SK-N-SH (cell line): ENCODE measurements at regions not wholly inside any gene's neighbourhood (a gene's known extent, or its start where the extent isn't known, plus 50 kb on each side); places are given as distances from the start of the nearest gene placed in this dataset.

ENCODE experiments used
- CTCF ChIA-PET: fragments of 300-600, 350-600 bp; formaldehyde crosslinking; extraction: SDS; loops from one replicate; lab custom pipeline; 2021; lab: Yijun Ruan, JAX
- POLR2A ChIA-PET: fragments of 350-600 bp; sonication (Branson Sonifier 250); formaldehyde crosslinking; extraction: SDS; loops from one replicate; lab custom pipeline; 2020; ENCODE audit warnings: antibody characterized with exemption, inconsistent platforms; lab: Yijun Ruan, JAX
- DNase-seq: peaks from one replicate; pipeline ENCODE4 v3.0.0; 2012
- H2AFZ ChIP-seq: fragments of 200-600 bp; sonication (generic); 2 replicates; pipeline ENCODE4 v1.8.1; 2016; ENCODE audit warnings: antibody characterized with exemption, mild to moderate bottlenecking, low read depth
- H3F3A ChIP-seq: fragments of 200-600 bp; sonication (generic); replicated peaks from 2 replicates; pipeline ENCODE3; 2016; ENCODE audit warnings: antibody characterized with exemption, mild to moderate bottlenecking; ENCODE audit not compliant: insufficient read depth
- H3K27ac ChIP-seq, 2 experiments: fragments of 200-500 bp in 1 of 2; fragments of 200-600 bp in 1 of 2; sonication (Bioruptor generic) in 1 of 2; sonication (generic), shearing (Covaris generic) in 1 of 2; 2 replicates each; pipeline versions ENCODE4 v1.5.1 to v1.6.1; 2014 to 2016; ENCODE audit warnings: low read depth in 2 of 2, inconsistent platforms in 1 of 2, low read length in 1 of 2, mild to moderate bottlenecking in 1 of 2, mixed read lengths in 1 of 2
- H3K27me3 ChIP-seq: fragments of 200-600 bp; sonication (generic), shearing (Covaris generic); 2 replicates; pipeline ENCODE4 v1.6.1; 2016; ENCODE audit warnings: mixed run types; ENCODE audit not compliant: insufficient read depth
- H3K36me3 ChIP-seq, 2 experiments: fragments of 200-500 bp in 1 of 2; fragments of 200-600 bp in 1 of 2; sonication (Bioruptor generic) in 1 of 2; sonication (generic) in 1 of 2; replicated peaks in 1 of 2; 2 replicates each; pipeline versions ENCODE3 to v1.5.1; 2014 to 2016; ENCODE audit warnings: low read length in 1 of 2, mild to moderate bottlenecking in 1 of 2; ENCODE audit not compliant: insufficient read depth in 2 of 2, control insufficient read depth in 1 of 2
- H3K4me1 ChIP-seq, 2 experiments: fragments of 200-500 bp in 1 of 2; fragments of 200-600 bp in 1 of 2; sonication (Bioruptor generic) in 1 of 2; sonication (generic), shearing (Covaris generic) in 1 of 2; 2 replicates each; pipeline versions ENCODE4 v1.5.1 to v1.6.1; 2014 to 2016; ENCODE audit warnings: low read depth in 1 of 2, low read length in 1 of 2, mixed run types in 1 of 2; ENCODE audit not compliant: insufficient read depth in 2 of 2, control insufficient read depth in 1 of 2
- H3K4me2 ChIP-seq: fragments of 200-600 bp; sonication (generic), shearing (Covaris generic); 2 replicates; pipeline ENCODE4 v1.6.1; 2017; ENCODE audit warnings: mixed run types
- H3K4me3 ChIP-seq, 2 experiments: fragments of 200-500 bp in 1 of 2; fragments of 200-600 bp in 1 of 2; sonication (Bioruptor generic) in 1 of 2; sonication (generic), shearing (Covaris generic) in 1 of 2; 2 replicates each; pipeline versions ENCODE4 v1.5.1 to v1.8.1; 2014 to 2016; ENCODE audit warnings: low read depth in 2 of 2, inconsistent platforms in 1 of 2, low read length in 1 of 2, mild to moderate bottlenecking in 1 of 2, mixed read lengths in 1 of 2, moderate library complexity in 1 of 2
- H3K79me2 ChIP-seq: fragments of 200-600 bp; sonication (generic); 2 replicates; pipeline ENCODE4 v1.8.1; 2017; ENCODE audit warnings: mild to moderate bottlenecking; ENCODE audit not compliant: insufficient read depth
- H3K9ac ChIP-seq: fragments of 200-600 bp; sonication (generic); 2 replicates; pipeline ENCODE4 v1.6.1; 2017; ENCODE audit warnings: mixed run types
- H3K9me2 ChIP-seq: fragments of 200-600 bp; sonication (generic); 2 replicates; pipeline ENCODE4 v1.6.1; 2017; ENCODE audit warnings: mixed run types
- H3K9me3 ChIP-seq: fragments of 200-600 bp; sonication (generic); 2 replicates; pipeline ENCODE4 v1.6.1; 2017; ENCODE audit warnings: mixed run types, mild to moderate bottlenecking, moderate library complexity
- H4K20me1 ChIP-seq: fragments of 200-600 bp; sonication (generic); 2 replicates; pipeline ENCODE4 v1.6.1; 2017; ENCODE audit warnings: mild to moderate bottlenecking, mixed run types; ENCODE audit not compliant: insufficient read depth
- CHD2 ChIP-seq: fragments of 150-350 bp; IDR thresholded peaks from 2 replicates; pipeline ENCODE4 v1.6.1; 2018; ENCODE audit warnings: low read length; ENCODE audit not compliant: partially characterized antibody
- EZH2phosphoT487 ChIP-seq: fragments of 200-600 bp; sonication (generic); IDR thresholded peaks from 2 replicates; pipeline ENCODE4 v1.6.1; 2017; ENCODE audit warnings: low read depth, mixed run types, mild to moderate bottlenecking, antibody characterized with exemption, moderate library complexity, borderline replicate concordance
- FOXJ3 ChIP-seq: sonication (generic); formaldehyde crosslinking; IDR thresholded peaks from 2 replicates; pipeline ENCODE4 v1.5.1; 2020; ENCODE audit warnings: mild to moderate bottlenecking, missing genetic modification reagents
- FOXM1 ChIP-seq: IDR thresholded peaks from 2 replicates; pipeline ENCODE4 v1.4.0; 2012; ENCODE audit warnings: low read depth, mild to moderate bottlenecking
- GATA2 ChIP-seq: sonication (generic); formaldehyde crosslinking; IDR thresholded peaks from 2 replicates; pipeline ENCODE4 v1.5.0; 2020; ENCODE audit warnings: mild to moderate bottlenecking, missing genetic modification reagents
- JUND ChIP-seq: IDR thresholded peaks from 2 replicates; pipeline ENCODE4 v1.4.0; 2012
- NFIC ChIP-seq: IDR thresholded peaks from 2 replicates; pipeline ENCODE4 v1.4.0; 2012; ENCODE audit warnings: borderline replicate concordance
- NRF1 ChIP-seq: IDR thresholded peaks from 2 replicates; pipeline ENCODE4 v1.6.1; 2012; ENCODE audit warnings: low read depth, mild to moderate bottlenecking, low read length
- POLR2AphosphoS5 ChIP-seq: IDR thresholded peaks from 2 replicates; pipeline ENCODE4 v1.6.1; 2012; ENCODE audit warnings: low read depth, low read length
- RCOR1 ChIP-seq: fragments of 150-350 bp; IDR thresholded peaks from 2 replicates; pipeline ENCODE4 v1.6.1; 2017; ENCODE audit warnings: antibody characterized with exemption, low read length
- REST ChIP-seq: IDR thresholded peaks from 2 replicates; pipeline ENCODE4 v1.6.1; 2012; ENCODE audit warnings: mild to moderate bottlenecking, low read depth, low read length, moderate library complexity
- RFX5 ChIP-seq: IDR thresholded peaks from 2 replicates; pipeline ENCODE4 v1.6.1; 2012; ENCODE audit warnings: mild to moderate bottlenecking, improper control_type of control experiment, low read length
- RXRA ChIP-seq: IDR thresholded peaks from 2 replicates; pipeline ENCODE4 v1.4.0; 2012; ENCODE audit warnings: low read depth, mild to moderate bottlenecking, borderline replicate concordance
- SMC3 ChIP-seq: IDR thresholded peaks from 2 replicates; pipeline ENCODE4 v1.6.1; 2012; ENCODE audit warnings: low read depth, low read length, improper control_type of control experiment
- TAF1 ChIP-seq: IDR thresholded peaks from 2 replicates; pipeline ENCODE4 v1.6.1; 2012; ENCODE audit warnings: low read depth, mild to moderate bottlenecking, low read length, moderate library complexity, borderline replicate concordance
- WGBS: methylation state at CpG from one replicate; pipeline ENCODE4 v1.1.6; 2017; ENCODE audit warnings: low lambda C conversion rate; 5-methylcytosine and 5-hydroxymethylcytosine counted together
- TF ChIP-seq, protein P1 (sequence below): IDR thresholded peaks from 2 replicates; pipeline ENCODE4 v1.4.0; 2012; ENCODE audit warnings: low read depth, borderline replicate concordance
- TF ChIP-seq, protein P2 (sequence below): IDR thresholded peaks from 2 replicates; pipeline ENCODE4; 2012
- TF ChIP-seq, protein P3 (sequence below): fragments of 200-600 bp; sonication (generic); IDR thresholded peaks from 2 replicates; pipeline ENCODE4 v1.6.1; 2017; ENCODE audit warnings: antibody characterized with exemption, mild to moderate bottlenecking, moderate library complexity

DNA sequence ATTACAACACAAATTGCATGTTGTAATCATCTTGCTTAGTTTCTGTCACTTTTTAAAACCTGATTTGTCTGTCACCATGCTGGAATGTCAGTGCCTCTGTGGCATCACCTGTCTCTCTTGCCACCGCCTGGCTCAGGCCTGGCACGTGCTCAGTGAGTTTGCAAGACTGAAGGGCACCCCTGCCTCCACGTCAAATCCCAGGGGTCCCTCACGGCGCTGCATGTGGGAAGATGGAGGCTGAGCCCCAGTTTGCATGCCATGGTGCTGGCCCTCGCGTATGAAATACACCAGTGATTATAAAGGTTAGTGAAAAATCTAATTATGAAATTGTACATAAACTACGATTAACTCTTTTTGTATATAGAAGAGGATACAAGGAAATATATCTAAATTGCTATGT lies 51.9 kb upstream of the VIPR2 start:
- DNase-seq: no peak
- no peak overlapping the region for H3K9ac ChIP-seq

GRCh38 chr7:159195946-159196345 lies 51.3 kb upstream of the VIPR2 start:
- no peaks in the 10 kb centered on the region for H3K27me3 ChIP-seq
- 37% methylated on average over 5 of the region's 5 CpGs for WGBS
- no peaks in the 10 kb centered on the region for H3K9me3 ChIP-seq
- H3K27ac ChIP-seq: no peak overlapping the region
- POLR2A ChIA-PET: no interaction called here
- no peak for DNase-seq
- TF ChIP-seq, protein P1, sequence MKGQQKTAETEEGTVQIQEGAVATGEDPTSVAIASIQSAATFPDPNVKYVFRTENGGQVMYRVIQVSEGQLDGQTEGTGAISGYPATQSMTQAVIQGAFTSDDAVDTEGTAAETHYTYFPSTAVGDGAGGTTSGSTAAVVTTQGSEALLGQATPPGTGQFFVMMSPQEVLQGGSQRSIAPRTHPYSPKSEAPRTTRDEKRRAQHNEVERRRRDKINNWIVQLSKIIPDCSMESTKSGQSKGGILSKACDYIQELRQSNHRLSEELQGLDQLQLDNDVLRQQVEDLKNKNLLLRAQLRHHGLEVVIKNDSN: no peak
- TF ChIP-seq RFX5 (no peak), FOXJ3 (no peak), RCOR1 (no peak), NRF1 (no peak), TAF1 (no peak), EZH2phosphoT487 (no peak), NFIC (no peak), RXRA (no peak), REST (no peak), CHD2 (no peak), FOXM1 (no peak), POLR2AphosphoS5 (no peak), JUND (no peak)
- TF ChIP-seq, protein P2, sequence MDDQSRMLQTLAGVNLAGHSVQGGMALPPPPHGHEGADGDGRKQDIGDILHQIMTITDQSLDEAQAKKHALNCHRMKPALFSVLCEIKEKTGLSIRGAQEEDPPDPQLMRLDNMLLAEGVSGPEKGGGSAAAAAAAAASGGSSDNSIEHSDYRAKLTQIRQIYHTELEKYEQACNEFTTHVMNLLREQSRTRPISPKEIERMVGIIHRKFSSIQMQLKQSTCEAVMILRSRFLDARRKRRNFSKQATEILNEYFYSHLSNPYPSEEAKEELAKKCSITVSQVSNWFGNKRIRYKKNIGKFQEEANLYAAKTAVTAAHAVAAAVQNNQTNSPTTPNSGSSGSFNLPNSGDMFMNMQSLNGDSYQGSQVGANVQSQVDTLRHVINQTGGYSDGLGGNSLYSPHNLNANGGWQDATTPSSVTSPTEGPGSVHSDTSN: no peak
- TF ChIP-seq, protein P3, sequence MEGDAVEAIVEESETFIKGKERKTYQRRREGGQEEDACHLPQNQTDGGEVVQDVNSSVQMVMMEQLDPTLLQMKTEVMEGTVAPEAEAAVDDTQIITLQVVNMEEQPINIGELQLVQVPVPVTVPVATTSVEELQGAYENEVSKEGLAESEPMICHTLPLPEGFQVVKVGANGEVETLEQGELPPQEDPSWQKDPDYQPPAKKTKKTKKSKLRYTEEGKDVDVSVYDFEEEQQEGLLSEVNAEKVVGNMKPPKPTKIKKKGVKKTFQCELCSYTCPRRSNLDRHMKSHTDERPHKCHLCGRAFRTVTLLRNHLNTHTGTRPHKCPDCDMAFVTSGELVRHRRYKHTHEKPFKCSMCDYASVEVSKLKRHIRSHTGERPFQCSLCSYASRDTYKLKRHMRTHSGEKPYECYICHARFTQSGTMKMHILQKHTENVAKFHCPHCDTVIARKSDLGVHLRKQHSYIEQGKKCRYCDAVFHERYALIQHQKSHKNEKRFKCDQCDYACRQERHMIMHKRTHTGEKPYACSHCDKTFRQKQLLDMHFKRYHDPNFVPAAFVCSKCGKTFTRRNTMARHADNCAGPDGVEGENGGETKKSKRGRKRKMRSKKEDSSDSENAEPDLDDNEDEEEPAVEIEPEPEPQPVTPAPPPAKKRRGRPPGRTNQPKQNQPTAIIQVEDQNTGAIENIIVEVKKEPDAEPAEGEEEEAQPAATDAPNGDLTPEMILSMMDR: no peak
- TF ChIP-seq, all 33 proteins: peak for 0
- no peaks in the 10 kb centered on the region for H4K20me1 ChIP-seq
- no peak overlapping the region for H3K4me2 ChIP-seq
- CTCF ChIA-PET: no interaction called here
- H3K36me3 ChIP-seq: no peaks in the 10 kb centered on the region
- no peaks in the 10 kb centered on the region for H3F3A ChIP-seq
- H2AFZ ChIP-seq: no peak overlapping the region
- H3K9ac ChIP-seq: no peak overlapping the region
- peaks cover 0 to 11% of the 10 kb centered on the region in 2 experiments; a peak in 2 of 4 replicates for H3K4me1 ChIP-seq
- no peaks in the 10 kb centered on the region for H3K9me2 ChIP-seq
- no peak overlapping the region for H3K4me3 ChIP-seq
- no peaks in the 10 kb centered on the region for H3K79me2 ChIP-seq

More for the DNA sequence above, 51.9 kb upstream of the VIPR2 start:
- Histone ChIP-seq H3K4me1 (peaks cover 0 to 5% of the 10 kb centered on the region in 2 experiments; a peak in 2 of 4 replicates), H3K9me3 (0 out of 2 replicates have a peak, but pooled peaks cover 3% of the 10 kb centered on the region), H3K9me2 (no peaks in the 10 kb centered on the region), H4K20me1 (no peaks in the 10 kb centered on the region), H3F3A (no peaks in the 10 kb centered on the region), H2AFZ (no peak overlapping the region), H3K4me2 (no peak overlapping the region)
- TF ChIP-seq FOXJ3 (no peak), RCOR1 (no peak), GATA2 (CRISPR knock-in tag) (no peak), SMC3 (no peak)
- TF ChIP-seq, all 33 proteins: peak for 0
- ChIA-PET POLR2A (no interaction called here), CTCF (no interaction called here)
- no peak overlapping the region for H3K27ac ChIP-seq
- 38% methylated on average over 8 of the region's 8 CpGs for WGBS
- no peaks in the 10 kb centered on the region for H3K36me3 ChIP-seq
- H3K27me3 ChIP-seq: no peaks in the 10 kb centered on the region
- no peaks in the 10 kb centered on the region for H3K79me2 ChIP-seq
- no peak overlapping the region for H3K4me3 ChIP-seq
